Adrenal gland (tissue), 5 donors: ENCODE measurements at regions not wholly inside any gene's neighbourhood (a gene's known extent, or its start where the extent isn't known, plus 50 kb on each side); places are given as distances from the start of the nearest gene placed in this dataset.
"Not testable (repeated sequence)": the region's sequence is repeated elsewhere in the genome, so short reads cannot be mapped to it uniquely, and the experiment has no call there.

Experiments used
- CTCF ChIP-seq, 6 experiments: fragments of 450-650 bp in 4 of 6; fragments of 200-600 bp in 2 of 6; sonication (generic) in 1 of 6; IDR thresholded peaks; 1 replicate in 5 of 6; 2 replicates in 1 of 6; pipeline versions ENCODE4 v1.5.1 to v1.8.0; 2016 to 2021; ENCODE audit warnings: antibody characterized with exemption in 6 of 6, mild to moderate bottlenecking in 2 of 6, moderate library complexity in 1 of 6
- POLR2A ChIP-seq, 2 donors: fragments of 450-650 bp; IDR thresholded peaks; one replicate each; pipeline ENCODE4 v1.6.1; 2017; ENCODE audit warnings: antibody characterized with exemption in 2 of 2, mild to moderate bottlenecking in 2 of 2, moderate library complexity in 1 of 2
- donor health status: DM: no; HTN: no; CAD: no.

- TF ChIP-seq CTCF, POLR2A (IDR thresholded peaks at IDR 0.05): not testable (repeated sequence)
These were observed 58.9 kb upstream of the EEF2KMT start for GRCh38 chr16:5156486-5156885.
